GM21360 (cell line): ENCODE measurements at regions not wholly inside any gene's neighbourhood (a gene's known extent, or its start where the extent isn't known, plus 50 kb on each side); places are given as distances from the start of the nearest gene placed in this dataset.
"Not testable (repeated sequence)": the region's sequence is repeated elsewhere in the genome, so short reads cannot be mapped to it uniquely, and the experiment has no call there.

ENCODE experiments used
- ATAC-seq: cut with Tn5 transposase; IDR thresholded peaks from one replicate; pipeline ENCODE4 v1.9.1; 2021; ENCODE audit warnings: mild to moderate bottlenecking, moderate library complexity; ENCODE audit not compliant: unreplicated experiment

GRCh38 chr12:77232045-77232444 lies 166.7 kb upstream of the E2F7 start:
- ATAC-seq, result no peak

- ATAC-seq, result no peak
Measured at GRCh38 chr12:77231501-77231918, 166.1 kb upstream of the E2F7 start.

- ATAC-seq, result no peak
Measured at GRCh38 chr12:77229640-77230442, 164.5 kb upstream of the E2F7 start.

GRCh38 chr12:77228376-77228775 lies 163.0 kb upstream of the E2F7 start:
- no peak for ATAC-seq

GRCh38 chr12:77226368-77226767 lies 161.0 kb upstream of the E2F7 start:
- ATAC-seq, result no peak

- no peak for ATAC-seq
Measured at GRCh38 chr12:77225373-77225772, 160.0 kb upstream of the E2F7 start.

GRCh38 chr12:77224346-77224745 lies 159.0 kb upstream of the E2F7 start:
- ATAC-seq, result no peak

- no peak for ATAC-seq
Measured at GRCh38 chr12:77222336-77222735, 157.0 kb upstream of the E2F7 start.

- ATAC-seq, result no peak
Measured at GRCh38 chr12:77220586-77220985, 155.2 kb upstream of the E2F7 start.

- ATAC-seq, result no peak
Measured at GRCh38 chr12:77218278-77218677, 152.9 kb upstream of the E2F7 start.

GRCh38 chr12:77216136-77216535 lies 150.8 kb upstream of the E2F7 start:
- ATAC-seq, result not testable (repeated sequence)

- ATAC-seq, result no peak
Measured at GRCh38 chr12:77214136-77214535, 148.8 kb upstream of the E2F7 start.

- ATAC-seq, result no peak
Measured at GRCh38 chr12:77213319-77213718, 147.9 kb upstream of the E2F7 start.

- ATAC-seq, result no peak
Measured at GRCh38 chr12:77210724-77211123, 145.4 kb upstream of the E2F7 start.

GRCh38 chr12:77204083-77204482 lies 138.7 kb upstream of the E2F7 start:
- ATAC-seq, result no peak

- ATAC-seq, result no peak
Measured at GRCh38 chr12:77202457-77203060, 137.2 kb upstream of the E2F7 start.

- no peak for ATAC-seq
Measured at GRCh38 chr12:77189901-77190416, 124.6 kb upstream of the E2F7 start.

GRCh38 chr12:77189458-77189857 lies 124.1 kb upstream of the E2F7 start:
- no peak for ATAC-seq

- ATAC-seq, result no peak
Measured at GRCh38 chr12:77179515-77179914, 114.1 kb upstream of the E2F7 start.

- ATAC-seq, result no peak
Measured at GRCh38 chr12:77167801-77168200, 102.4 kb upstream of the E2F7 start.

- no peak for ATAC-seq
Measured at GRCh38 chr12:77166696-77167095, 101.3 kb upstream of the E2F7 start.
